ENCODE measurements at regions not wholly inside any gene's neighbourhood (a gene's known extent, or its start where the extent isn't known, plus 50 kb on each side); places are given as distances from the start of the nearest gene placed in this dataset.

- no peak for TF ChIP-seq POLR2A (IDR thresholded peaks at IDR 0.05; ENCODE audit: extremely low read depth, insufficient read length)
- peak; percentile 39 for TF ChIP-seq CTCF (IDR thresholded peaks at IDR 0.05; ENCODE audit: low read depth, low read length)
- TF ChIP-seq MAX (IDR thresholded peaks at IDR 0.05; ENCODE audit: low read depth, low read length), result no peak
- no peak for TF ChIP-seq MYC (IDR thresholded peaks at IDR 0.05; ENCODE audit: low read depth, low read length)
These were observed 138.3 kb downstream of the SHCBP1 start for GRCh38 chr16:46482895-46483294.
